Panc1 (cell line): ENCODE measurements at regions not wholly inside any gene's neighbourhood (a gene's known extent, or its start where the extent isn't known, plus 50 kb on each side); places are given as distances from the start of the nearest gene placed in this dataset.

Experiments used
- CTCF ChIP-seq: fragments of 450-650 bp; IDR thresholded peaks from 2 replicates; pipeline ENCODE4 v1.5.1; 2017; ENCODE audit warnings: mild to moderate bottlenecking
- TCF7L2 ChIP-seq: IDR thresholded peaks from 2 replicates; pipeline ENCODE4 v1.6.1; 2011; ENCODE audit warnings: mild to moderate bottlenecking, low read depth, low read length, inconsistent platforms

- TF ChIP-seq CTCF (no peak), TCF7L2 (no peak)
Observed at GRCh38 chr20:12640251-12640650, 368.5 kb upstream of the SPTLC3 start.
